ENCODE measurements at regions not wholly inside any gene's neighbourhood (a gene's known extent, or its start where the extent isn't known, plus 50 kb on each side); places are given as distances from the start of the nearest gene placed in this dataset.

DNA sequence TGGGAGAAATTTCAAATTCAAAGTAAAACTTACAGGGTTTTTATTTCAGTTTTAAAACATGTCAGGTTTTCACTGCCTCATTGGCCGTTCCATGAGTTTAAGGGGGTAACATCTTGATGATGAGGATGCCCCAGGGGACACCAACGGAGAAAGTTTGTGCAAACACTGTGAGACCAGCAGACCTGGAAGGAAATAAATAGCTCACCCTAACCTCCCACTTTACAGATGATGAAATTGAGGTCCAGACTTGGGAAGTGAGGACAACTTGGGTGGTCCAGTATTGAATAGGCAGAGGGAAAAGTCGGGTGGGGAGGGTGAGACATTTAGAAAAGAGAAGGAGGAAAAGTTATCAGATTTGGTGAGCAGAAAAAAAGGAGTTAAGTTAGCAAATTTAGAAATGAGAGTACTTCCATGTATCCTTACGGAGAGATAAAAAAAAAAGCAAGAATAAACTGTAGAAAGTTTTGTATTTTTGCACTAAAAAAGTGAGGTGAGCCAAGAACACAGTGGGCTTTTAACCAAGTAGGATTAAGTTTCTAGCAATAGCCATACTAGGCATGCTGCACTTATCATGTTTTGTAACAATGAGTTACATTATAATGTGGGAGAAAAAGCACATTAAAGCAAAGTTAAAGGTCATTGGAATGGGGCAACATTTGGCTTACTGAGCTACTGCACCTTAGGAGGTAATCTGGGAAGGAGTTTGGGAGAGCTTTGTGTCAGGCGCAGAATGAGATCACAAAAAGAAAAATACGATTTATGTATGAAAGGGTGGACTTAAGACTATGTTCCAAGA lies 125.1 kb downstream of the GAS1 start:
- no peak overlapping the region for H3K4me3 ChIP-seq (replicated peaks; ENCODE audit: low read depth, low read length)
- TF ChIP-seq, protein P1, sequence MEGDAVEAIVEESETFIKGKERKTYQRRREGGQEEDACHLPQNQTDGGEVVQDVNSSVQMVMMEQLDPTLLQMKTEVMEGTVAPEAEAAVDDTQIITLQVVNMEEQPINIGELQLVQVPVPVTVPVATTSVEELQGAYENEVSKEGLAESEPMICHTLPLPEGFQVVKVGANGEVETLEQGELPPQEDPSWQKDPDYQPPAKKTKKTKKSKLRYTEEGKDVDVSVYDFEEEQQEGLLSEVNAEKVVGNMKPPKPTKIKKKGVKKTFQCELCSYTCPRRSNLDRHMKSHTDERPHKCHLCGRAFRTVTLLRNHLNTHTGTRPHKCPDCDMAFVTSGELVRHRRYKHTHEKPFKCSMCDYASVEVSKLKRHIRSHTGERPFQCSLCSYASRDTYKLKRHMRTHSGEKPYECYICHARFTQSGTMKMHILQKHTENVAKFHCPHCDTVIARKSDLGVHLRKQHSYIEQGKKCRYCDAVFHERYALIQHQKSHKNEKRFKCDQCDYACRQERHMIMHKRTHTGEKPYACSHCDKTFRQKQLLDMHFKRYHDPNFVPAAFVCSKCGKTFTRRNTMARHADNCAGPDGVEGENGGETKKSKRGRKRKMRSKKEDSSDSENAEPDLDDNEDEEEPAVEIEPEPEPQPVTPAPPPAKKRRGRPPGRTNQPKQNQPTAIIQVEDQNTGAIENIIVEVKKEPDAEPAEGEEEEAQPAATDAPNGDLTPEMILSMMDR (IDR thresholded peaks at IDR 0.05; ENCODE audit: low read length, missing control alignments): no peak
- DNase-seq (ENCODE audit: low read depth): no peak

GRCh38 chr9:86821006-86821845 lies 126.1 kb downstream of the GAS1 start:
- H3K4me3 ChIP-seq (replicated peaks; ENCODE audit: low read depth, low read length): no peak overlapping the region
- no peak for DNase-seq (ENCODE audit: low read depth)
- TF ChIP-seq, protein P1 (IDR thresholded peaks at IDR 0.05; ENCODE audit: low read length, missing control alignments): no peak

DNA sequence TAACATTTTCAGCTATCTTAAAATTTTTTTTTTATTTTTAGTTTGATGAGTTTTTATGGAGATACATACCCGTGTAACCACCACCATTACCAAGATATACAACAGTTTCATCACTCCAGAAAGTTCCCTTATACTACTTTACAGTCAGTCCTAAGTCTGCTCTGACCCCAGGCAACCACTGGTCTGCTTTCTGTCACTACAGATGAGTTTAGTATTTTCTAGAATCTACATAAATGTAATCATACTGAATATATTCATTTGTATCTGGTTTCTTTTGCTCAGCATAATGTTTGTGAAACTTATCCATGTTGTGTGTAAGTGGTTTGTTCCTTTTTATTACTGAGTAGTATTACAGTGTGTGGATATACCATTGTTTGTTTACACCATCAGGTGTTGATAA lies 127.8 kb downstream of the GAS1 start:
- no peak overlapping the region for H3K4me3 ChIP-seq (replicated peaks; ENCODE audit: low read depth, low read length)
- DNase-seq (ENCODE audit: low read depth): no peak
- TF ChIP-seq, protein P1 (IDR thresholded peaks at IDR 0.05; ENCODE audit: low read length, missing control alignments): no peak

GRCh38 chr9:86818636-86819035 lies 128.7 kb downstream of the GAS1 start:
- TF ChIP-seq, protein P1 (IDR thresholded peaks at IDR 0.05; ENCODE audit: low read length, missing control alignments): no peak
- no peak overlapping the region for H3K4me3 ChIP-seq (replicated peaks; ENCODE audit: low read depth, low read length)
- no peak for DNase-seq (ENCODE audit: low read depth)

GRCh38 chr9:86816868-86817267 lies 130.4 kb downstream of the GAS1 start:
- DNase-seq (ENCODE audit: low read depth): no peak
- TF ChIP-seq, protein P1 (IDR thresholded peaks at IDR 0.05; ENCODE audit: low read length, missing control alignments): no peak
- no peak overlapping the region for H3K4me3 ChIP-seq (replicated peaks; ENCODE audit: low read depth, low read length)

GRCh38 chr9:86816366-86816765 lies 130.9 kb downstream of the GAS1 start:
- TF ChIP-seq, protein P1 (IDR thresholded peaks at IDR 0.05; ENCODE audit: low read length, missing control alignments): no peak
- H3K4me3 ChIP-seq (replicated peaks; ENCODE audit: low read depth, low read length): no peak overlapping the region
- DNase-seq (ENCODE audit: low read depth): no peak

Measured in fibroblast of pulmonary artery (primary cell).